Mesenchymal stem cell (in vitro differentiated cells and primary cell): ENCODE measurements at regions not wholly inside any gene's neighbourhood (a gene's known extent, or its start where the extent isn't known, plus 50 kb on each side); places are given as distances from the start of the nearest gene placed in this dataset.

Experiments used
- DNase-seq: peaks from one replicate; pipeline ENCODE4 v3.0.0-alpha.2; 2013
- H2AFZ ChIP-seq: one replicate; pipeline ENCODE4 v1.6.1; 2013; ENCODE audit warnings: low read depth, mild to moderate bottlenecking, control low read depth, inconsistent platforms, low read length, moderate library complexity
- H2AK5ac ChIP-seq: 2 replicates; pipeline ENCODE4 v1.6.1; 2013; ENCODE audit warnings: low read length, moderate library complexity, mild to moderate bottlenecking, inconsistent platforms; ENCODE audit not compliant: severe bottlenecking
- H2BK120ac ChIP-seq: one replicate; pipeline ENCODE4 v1.6.1; 2013; ENCODE audit warnings: low read depth, mild to moderate bottlenecking, inconsistent platforms, low read length, moderate library complexity
- H2BK12ac ChIP-seq, 2 experiments: one replicate each; pipeline ENCODE4 v1.6.1; 2013; ENCODE audit warnings: inconsistent platforms in 2 of 2, low read length in 2 of 2, mild to moderate bottlenecking in 2 of 2, moderate library complexity in 2 of 2, control low read depth in 1 of 2
- H2BK15ac ChIP-seq: one replicate; pipeline ENCODE4 v1.6.1; 2013; ENCODE audit warnings: mild to moderate bottlenecking, low read depth, inconsistent platforms; ENCODE audit not compliant: poor library complexity, severe bottlenecking
- H2BK5ac ChIP-seq: 2 replicates; pipeline ENCODE4 v1.6.1; 2013; ENCODE audit warnings: low read depth, mild to moderate bottlenecking, low read length, control low read depth, inconsistent platforms; ENCODE audit not compliant: poor library complexity, severe bottlenecking
- H3K14ac ChIP-seq, 2 experiments: one replicate each; pipeline ENCODE4 v1.6.1; 2013; ENCODE audit warnings: inconsistent platforms in 2 of 2, low read length in 2 of 2, control low read depth in 1 of 2, mild to moderate bottlenecking in 1 of 2, moderate library complexity in 1 of 2
- H3K18ac ChIP-seq, 2 experiments: one replicate each; pipeline ENCODE4 v1.6.1; 2013; ENCODE audit warnings: inconsistent platforms in 2 of 2, low read length in 2 of 2, control low read depth in 1 of 2, low read depth in 1 of 2, mild to moderate bottlenecking in 1 of 2
- H3K23ac ChIP-seq, 2 experiments: one replicate each; pipeline ENCODE4 v1.6.1; 2013; ENCODE audit warnings: inconsistent platforms in 2 of 2, low read length in 2 of 2, mild to moderate bottlenecking in 2 of 2, moderate library complexity in 2 of 2, control low read depth in 1 of 2
- H3K27ac ChIP-seq: 2 replicates; pipeline ENCODE4 v1.5.1; 2013; ENCODE audit warnings: mild to moderate bottlenecking, moderate library complexity, low read length, control low read depth, inconsistent platforms; ENCODE audit not compliant: poor library complexity, severe bottlenecking
- H3K27me3 ChIP-seq, 2 experiments: 2 replicates each; pipeline versions ENCODE4 v1.6.1 to v1.7.0; 2013; ENCODE audit warnings: low read length in 2 of 2, mild to moderate bottlenecking in 2 of 2, moderate library complexity in 2 of 2, control low read depth in 1 of 2, inconsistent platforms in 1 of 2; ENCODE audit not compliant: control insufficient read depth in 1 of 2, insufficient read depth in 1 of 2
- H3K36me3 ChIP-seq, 2 experiments: 2 replicates each; pipeline versions ENCODE4 v1.6.1 to v1.7.0; 2013; ENCODE audit warnings: low read length in 2 of 2, control low read depth in 1 of 2, inconsistent platforms in 1 of 2, low read depth in 1 of 2, mild to moderate bottlenecking in 1 of 2; ENCODE audit not compliant: insufficient read depth in 2 of 2, control insufficient read depth in 1 of 2
- H3K4ac ChIP-seq, 2 experiments: one replicate each; pipeline ENCODE4 v1.6.1; 2013; ENCODE audit warnings: inconsistent platforms in 2 of 2, low read length in 2 of 2, mild to moderate bottlenecking in 2 of 2, moderate library complexity in 2 of 2, control low read depth in 1 of 2, low read depth in 1 of 2
- H3K4me1 ChIP-seq: 2 replicates; pipeline ENCODE4 v1.6.1; 2013; ENCODE audit warnings: low read depth, low read length, control low read depth; ENCODE audit not compliant: control insufficient read depth, insufficient read depth
- H3K4me2 ChIP-seq: 2 replicates; pipeline ENCODE4 v1.6.1; 2013; ENCODE audit warnings: low read length, mild to moderate bottlenecking, inconsistent platforms; ENCODE audit not compliant: poor library complexity, severe bottlenecking
- H3K4me3 ChIP-seq, 2 experiments: 2 replicates each; pipeline versions ENCODE4 v1.5.1 to v1.7.0; 2013; ENCODE audit warnings: low read length in 2 of 2, mild to moderate bottlenecking in 2 of 2, control low read depth in 1 of 2, low read depth in 1 of 2; ENCODE audit not compliant: insufficient read depth in 1 of 2
- H3K79me1 ChIP-seq: replicated peaks from 2 replicates; pipeline ENCODE4 v1.6.1; 2013; ENCODE audit warnings: mild to moderate bottlenecking, control low read depth, low read length, inconsistent platforms; ENCODE audit not compliant: poor library complexity, severe bottlenecking
- H3K9ac ChIP-seq: 2 replicates; pipeline ENCODE4 v1.7.0; 2013; ENCODE audit warnings: mild to moderate bottlenecking, low read length, moderate library complexity
- H3K9me3 ChIP-seq: 2 replicates; pipeline ENCODE4 v1.7.0; 2013; ENCODE audit warnings: mild to moderate bottlenecking, low read length; ENCODE audit not compliant: control insufficient read depth
- H4K8ac ChIP-seq: one replicate; pipeline ENCODE4 v1.6.1; 2013; ENCODE audit warnings: inconsistent platforms, mild to moderate bottlenecking, low read length, moderate library complexity
- H4K91ac ChIP-seq: one replicate; pipeline ENCODE4 v1.6.1; 2013; ENCODE audit warnings: mild to moderate bottlenecking, low read length, inconsistent platforms
- WGBS: methylation state at CpG from one replicate; pipeline ENCODE4 v1.1.7; 2013; ENCODE audit warnings: mixed read lengths; 5-methylcytosine and 5-hydroxymethylcytosine counted together

- H2BK5ac ChIP-seq: no peak overlapping the region
- WGBS: 90% methylated on average over 1 of the region's 1 CpG
These were observed 261.1 kb upstream of the PDZRN3 start for GRCh38 chr3:73885862-73886261.

GRCh38 chr3:73884361-73884760 lies 259.6 kb upstream of the PDZRN3 start:
- H3K27me3 ChIP-seq: peaks cover 0 to 15% of the 10 kb centered on the region in 2 experiments
- no peak overlapping the region for H3K18ac ChIP-seq
- H3K4ac ChIP-seq: no peak overlapping the region
- no peak overlapping the region for H3K4me2 ChIP-seq
- H4K91ac ChIP-seq: no peak overlapping the region
- no peak overlapping the region for H2AFZ ChIP-seq
- no peak overlapping the region for H2BK5ac ChIP-seq
- H3K27ac ChIP-seq: no peak overlapping the region
- H3K9me3 ChIP-seq: peaks cover 6% of the 10 kb centered on the region
- H2AK5ac ChIP-seq: no peak overlapping the region
- H2BK15ac ChIP-seq: no peak overlapping the region
- H3K79me1 ChIP-seq: no peaks in the 10 kb centered on the region
- no peak overlapping the region for H3K9ac ChIP-seq
- no peaks in the 10 kb centered on the region for H3K4me1 ChIP-seq
- no peak overlapping the region for H3K23ac ChIP-seq
- no peak for DNase-seq
- H4K8ac ChIP-seq: no peak overlapping the region
- 97% methylated on average over 2 of the region's 3 CpGs for WGBS
- no peak overlapping the region for H3K4me3 ChIP-seq
- H3K36me3 ChIP-seq: no peaks in the 10 kb centered on the region
- no peak overlapping the region for H2BK120ac ChIP-seq
- no peak overlapping the region for H2BK12ac ChIP-seq
- H3K14ac ChIP-seq: no peak overlapping the region

More at GRCh38 chr3:73885862-73886261, 261.1 kb upstream of the PDZRN3 start:
- H3K27ac ChIP-seq: no peak overlapping the region
- no peak overlapping the region for H2AFZ ChIP-seq
- H4K8ac ChIP-seq: no peak overlapping the region
- no peak overlapping the region for H3K9ac ChIP-seq
- H2BK15ac ChIP-seq: no peak overlapping the region
- H4K91ac ChIP-seq: no peak overlapping the region
- DNase-seq: no peak
- H3K27me3 ChIP-seq: peaks cover 0 to 15% of the 10 kb centered on the region in 2 experiments
- H3K4ac ChIP-seq: no peak overlapping the region
- no peak overlapping the region for H3K4me3 ChIP-seq
- H3K23ac ChIP-seq: no peak overlapping the region
- no peaks in the 10 kb centered on the region for H3K36me3 ChIP-seq
- no peak overlapping the region for H2BK12ac ChIP-seq
- H3K79me1 ChIP-seq: no peaks in the 10 kb centered on the region
- H3K18ac ChIP-seq: no peak overlapping the region
- no peak overlapping the region for H2BK120ac ChIP-seq
- H2AK5ac ChIP-seq: no peak overlapping the region
- no peak overlapping the region for H3K4me2 ChIP-seq
- H3K4me1 ChIP-seq: no peaks in the 10 kb centered on the region
- no peak overlapping the region for H3K14ac ChIP-seq
- peaks cover 6% of the 10 kb centered on the region for H3K9me3 ChIP-seq

GRCh38 chr3:73883497-73883896 lies 258.8 kb upstream of the PDZRN3 start:
- H3K9ac ChIP-seq: no peak overlapping the region

GRCh38 chr3:73874606-73875369 lies 250.0 kb upstream of the PDZRN3 start:
- H3K23ac ChIP-seq: no peak overlapping the region
- no peak overlapping the region for H4K8ac ChIP-seq
- no peak overlapping the region for H3K27ac ChIP-seq
- no peak overlapping the region for H3K18ac ChIP-seq
- H2AFZ ChIP-seq: no peak overlapping the region
- H3K79me1 ChIP-seq: no peaks in the 10 kb centered on the region
- no peak overlapping the region for H3K14ac ChIP-seq
- 45% methylated on average over 4 of the region's 4 CpGs for WGBS
- H3K4me1 ChIP-seq: no peaks in the 10 kb centered on the region
- H2BK5ac ChIP-seq: no peak overlapping the region
- H3K9me3 ChIP-seq: no peaks in the 10 kb centered on the region
- no peak overlapping the region for H2AK5ac ChIP-seq
- no peak overlapping the region for H3K4me3 ChIP-seq
- DNase-seq: no peak
- H4K91ac ChIP-seq: no peak overlapping the region
- no peak overlapping the region for H3K9ac ChIP-seq
- no peak overlapping the region for H2BK12ac ChIP-seq
- no peak overlapping the region for H2BK120ac ChIP-seq
- H2BK15ac ChIP-seq: no peak overlapping the region
- H3K36me3 ChIP-seq: no peaks in the 10 kb centered on the region
- H3K4ac ChIP-seq: no peak overlapping the region
- H3K27me3 ChIP-seq: no peaks in the 10 kb centered on the region
- no peak overlapping the region for H3K4me2 ChIP-seq

More at GRCh38 chr3:73883497-73883896, 258.8 kb upstream of the PDZRN3 start:
- Histone ChIP-seq H2BK15ac (no peak overlapping the region), H3K79me1 (no peaks in the 10 kb centered on the region), H2AFZ (no peak overlapping the region), H2BK5ac (no peak overlapping the region), H3K18ac (no peak overlapping the region), H3K4me3 (no peak overlapping the region), H3K23ac (no peak overlapping the region), H2AK5ac (no peak overlapping the region), H4K8ac (no peak overlapping the region), H3K9me3 (peaks cover 6% of the 10 kb centered on the region), H2BK120ac (no peak overlapping the region), H3K4me2 (no peak overlapping the region), H2BK12ac (no peak overlapping the region), H3K27me3 (peaks cover 0 to 15% of the 10 kb centered on the region in 2 experiments), H3K36me3 (no peaks in the 10 kb centered on the region), H3K14ac (no peak overlapping the region), H4K91ac (no peak overlapping the region), H3K4me1 (no peaks in the 10 kb centered on the region), H3K27ac (no peak overlapping the region), H3K4ac (no peak overlapping the region)
- DNase-seq: no peak
